ENCODE measurements at regions not wholly inside any gene's neighbourhood (a gene's known extent, or its start where the extent isn't known, plus 50 kb on each side); places are given as distances from the start of the nearest gene placed in this dataset.

DNA sequence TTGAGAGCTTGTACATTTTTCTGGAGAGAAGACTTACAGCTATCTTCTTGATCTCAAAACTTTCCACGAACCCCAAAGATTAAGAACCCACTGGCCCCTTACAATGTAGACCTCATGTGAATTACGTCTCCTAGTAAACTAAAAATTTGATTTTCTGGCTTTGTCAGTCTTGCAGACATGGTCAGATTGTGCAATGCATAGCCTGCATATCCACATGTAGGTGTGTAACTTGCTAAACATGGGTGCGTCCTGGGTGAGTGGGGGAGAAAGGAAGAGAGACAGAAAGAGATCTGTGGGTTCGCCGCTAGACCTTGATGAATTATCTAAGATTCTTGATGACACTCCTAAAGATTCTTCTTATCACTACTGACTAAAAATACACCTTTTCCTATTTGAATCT, 561.2 kb upstream of the MDFIC2 start:
- TF ChIP-seq, protein P1, sequence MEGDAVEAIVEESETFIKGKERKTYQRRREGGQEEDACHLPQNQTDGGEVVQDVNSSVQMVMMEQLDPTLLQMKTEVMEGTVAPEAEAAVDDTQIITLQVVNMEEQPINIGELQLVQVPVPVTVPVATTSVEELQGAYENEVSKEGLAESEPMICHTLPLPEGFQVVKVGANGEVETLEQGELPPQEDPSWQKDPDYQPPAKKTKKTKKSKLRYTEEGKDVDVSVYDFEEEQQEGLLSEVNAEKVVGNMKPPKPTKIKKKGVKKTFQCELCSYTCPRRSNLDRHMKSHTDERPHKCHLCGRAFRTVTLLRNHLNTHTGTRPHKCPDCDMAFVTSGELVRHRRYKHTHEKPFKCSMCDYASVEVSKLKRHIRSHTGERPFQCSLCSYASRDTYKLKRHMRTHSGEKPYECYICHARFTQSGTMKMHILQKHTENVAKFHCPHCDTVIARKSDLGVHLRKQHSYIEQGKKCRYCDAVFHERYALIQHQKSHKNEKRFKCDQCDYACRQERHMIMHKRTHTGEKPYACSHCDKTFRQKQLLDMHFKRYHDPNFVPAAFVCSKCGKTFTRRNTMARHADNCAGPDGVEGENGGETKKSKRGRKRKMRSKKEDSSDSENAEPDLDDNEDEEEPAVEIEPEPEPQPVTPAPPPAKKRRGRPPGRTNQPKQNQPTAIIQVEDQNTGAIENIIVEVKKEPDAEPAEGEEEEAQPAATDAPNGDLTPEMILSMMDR (IDR thresholded peaks at IDR 0.05) = no peak
- TF ChIP-seq POLR2A (IDR thresholded peaks at IDR 0.05) = no peak

Measured in thyroid gland (tissue), 4 donors.